ENCODE measurements at regions not wholly inside any gene's neighbourhood (a gene's known extent, or its start where the extent isn't known, plus 50 kb on each side); places are given as distances from the start of the nearest gene placed in this dataset.
A peak's percentile ranks its signal among the peaks of the same experiment; 100 is the strongest.

- FAIRE-seq (no peak), DNase-seq (ENCODE audit: low read depth in 1 of 2, low spot score in 1 of 2) (no peak), ATAC-seq (no peak)
- POLR2A ChIA-PET = no interaction called here
- Histone ChIP-seq H3K4me3 (no peak overlapping the region), H3K27ac (peak overlapping the region in 1 of 2 experiments; percentile 20; a peak in 3 of 6 replicates), H3K4me2 (no peak overlapping the region), H3K4me1 (peaks cover 3% of the 10 kb centered on the region; the same call in 1 of the 3 replicates), H3K9me3 (peaks cover 10% of the 10 kb centered on the region)
- CTCF ChIA-PET = interaction anchor here (0.6 to 1.2 kb wide), 3 partner anchors 262 to 1138 kb away, joined by 3 to 4 read pairs (median 3); no protein-coding TSS in a partner anchor
- no peak for TF ChIP-seq CBX2 (IDR thresholded peaks at IDR 0.05; ENCODE audit: borderline replicate concordance, low read depth)
- TF ChIP-seq NR3C1 (IDR thresholded peaks at IDR 0.05) = no peak
- TF ChIP-seq TFCP2L1 (CRISPR knock-in tag; IDR thresholded peaks at IDR 0.05) = no peak
- TF ChIP-seq SMC3 (IDR thresholded peaks at IDR 0.05) = no peak
- TF ChIP-seq GATA3 (IDR thresholded peaks at IDR 0.05; ENCODE audit: borderline replicate concordance) = no peak
- TF ChIP-seq TP53 (CRISPR knock-in tag; IDR thresholded peaks at IDR 0.05) = no peak
- no peak for TF ChIP-seq RAD21 (conservative IDR thresholded peaks at IDR 0.05 in 1 of 2, IDR thresholded peaks at IDR 0.05 in 1 of 2)
- no peak for TF ChIP-seq KDM5A (IDR thresholded peaks at IDR 0.05)
- TF ChIP-seq HEYL (CRISPR knock-in tag; IDR thresholded peaks at IDR 0.05) = no peak
- TF ChIP-seq CEBPB (IDR thresholded peaks at IDR 0.05) = no peak
- TF ChIP-seq MAFK (IDR thresholded peaks at IDR 0.05; ENCODE audit: partially characterized antibody) = no peak
- no peak for TF ChIP-seq EP300 (IDR thresholded peaks at IDR 0.05)
- TF ChIP-seq HDAC2 (IDR thresholded peaks at IDR 0.05) = no peak
- TF ChIP-seq NFE2L2 (conservative IDR thresholded peaks at IDR 0.05; ENCODE audit: low read length) = no peak
- WGBS (ENCODE audit: missing lambda C conversion rate) = 92% methylated on average over 16 of the region's 16 CpGs
Measured at GRCh38 chr9:78605041-78606000, 308.4 kb downstream of the PSAT1 start.

- ATAC-seq = no peak
- H3K4me1 ChIP-seq = peaks cover 3% of the 10 kb centered on the region; the same call in 1 of the 3 replicates
- peak overlapping the region in 1 of 2 experiments; percentile 20; a peak in 1 of 6 replicates for H3K27ac ChIP-seq
- H3K4me3 ChIP-seq = no peak overlapping the region
- CTCF ChIA-PET = interaction anchor here (0.6 kb wide), 1 partner anchor 1137 kb away, joined by 3 read pairs; no protein-coding TSS in a partner anchor
- FAIRE-seq = no peak
- H3K9me3 ChIP-seq = peaks cover 10% of the 10 kb centered on the region
- no peak overlapping the region for H3K4me2 ChIP-seq
- WGBS (ENCODE audit: missing lambda C conversion rate) = 76% methylated on average over 5 of the region's 5 CpGs
- POLR2A ChIA-PET = no interaction called here
- DNase-seq (ENCODE audit: low read depth in 1 of 2, low spot score in 1 of 2) = no peak
- TF ChIP-seq HMGXB4 (CRISPR knock-in tag; IDR thresholded peaks at IDR 0.05; ENCODE audit: borderline replicate concordance) (no peak), SREBF2 (IDR thresholded peaks at IDR 0.05) (no peak)
Measured at GRCh38 chr9:78606001-78606379, 309.1 kb downstream of the PSAT1 start.

- Histone ChIP-seq H3K4me1 (no peaks in the 10 kb centered on the region), H3K4me3 (no peak overlapping the region), H3K4me2 (no peak overlapping the region), H3K9me3 (peaks cover 8% of the 10 kb centered on the region), H3K27ac (no peak overlapping the region)
- TF ChIP-seq PHF8 (IDR thresholded peaks at IDR 0.05; ENCODE audit: borderline replicate concordance, low read depth) (no peak), FOXS1 (CRISPR knock-in tag; IDR thresholded peaks at IDR 0.05) (no peak), HES2 (IDR thresholded peaks at IDR 0.05) (no peak)
- CTCF ChIA-PET = interaction anchor here (1.5 to 2.1 kb wide), 3 partner anchors 11 to 522 kb away, joined by 4 to 6 read pairs (median 5); no protein-coding TSS in a partner anchor
- FAIRE-seq (no peak), DNase-seq (ENCODE audit: low read depth in 1 of 2, low spot score in 1 of 2) (no peak), ATAC-seq (no peak)
- WGBS (ENCODE audit: missing lambda C conversion rate) = 94% methylated on average over 5 of the region's 5 CpGs
- POLR2A ChIA-PET = no interaction called here
Measured at GRCh38 chr9:78607853-78608252, 310.9 kb downstream of the PSAT1 start.
